Spleen (tissue), 7 donors: ENCODE measurements at regions not wholly inside any gene's neighbourhood (a gene's known extent, or its start where the extent isn't known, plus 50 kb on each side); places are given as distances from the start of the nearest gene placed in this dataset.

Experiments
- POLR2A ChIP-seq, 3 donors: fragments of 450-650 bp; IDR thresholded peaks; one replicate each; pipeline ENCODE4 v1.5.1; 2017; ENCODE audit warnings: antibody characterized with exemption in 3 of 3, mild to moderate bottlenecking in 1 of 3
- TF ChIP-seq, protein P1 (sequence below), 11 experiments: fragments of 200-600 bp in 7 of 11; fragments of 450-650 bp in 4 of 11; sonication (generic) in 4 of 11; IDR thresholded peaks in 8 of 11; conservative IDR thresholded peaks in 3 of 11; 1 replicate in 7 of 11; 2 replicates in 4 of 11; pipeline versions ENCODE4 v1.4.0 to v1.8.0; 2016 to 2021; ENCODE audit warnings: antibody characterized with exemption in 11 of 11, inconsistent platforms in 4 of 11, mild to moderate bottlenecking in 1 of 11
- donor health status: DM: no; HTN: no; CAD: no; lungs with moderate emphysema.
- donor health status: DM: no; HTN: no; CAD: no.
- donor health status: DM: no; HTN: no; CAD: no.

DNA sequence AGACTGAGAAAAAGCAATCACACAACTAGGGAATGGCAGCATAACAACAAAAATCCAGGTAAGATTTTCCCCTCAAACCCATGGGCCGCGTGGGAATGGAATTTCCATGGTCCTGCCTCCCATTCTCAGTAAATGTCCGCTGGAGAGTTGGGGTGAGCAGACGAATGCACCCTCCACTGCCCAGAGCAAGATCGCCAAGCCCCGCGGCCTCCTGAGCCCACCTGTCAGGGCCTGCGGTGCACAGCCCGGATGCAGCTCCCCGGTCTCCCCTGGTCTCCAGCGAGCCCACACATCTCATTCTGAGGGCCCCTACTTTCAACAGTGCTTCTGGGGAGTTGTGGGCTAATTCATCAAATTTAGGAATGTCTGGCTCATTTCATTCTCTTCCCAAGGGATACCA, 327.4 kb upstream of the HS6ST1 start:
- TF ChIP-seq, protein P1, sequence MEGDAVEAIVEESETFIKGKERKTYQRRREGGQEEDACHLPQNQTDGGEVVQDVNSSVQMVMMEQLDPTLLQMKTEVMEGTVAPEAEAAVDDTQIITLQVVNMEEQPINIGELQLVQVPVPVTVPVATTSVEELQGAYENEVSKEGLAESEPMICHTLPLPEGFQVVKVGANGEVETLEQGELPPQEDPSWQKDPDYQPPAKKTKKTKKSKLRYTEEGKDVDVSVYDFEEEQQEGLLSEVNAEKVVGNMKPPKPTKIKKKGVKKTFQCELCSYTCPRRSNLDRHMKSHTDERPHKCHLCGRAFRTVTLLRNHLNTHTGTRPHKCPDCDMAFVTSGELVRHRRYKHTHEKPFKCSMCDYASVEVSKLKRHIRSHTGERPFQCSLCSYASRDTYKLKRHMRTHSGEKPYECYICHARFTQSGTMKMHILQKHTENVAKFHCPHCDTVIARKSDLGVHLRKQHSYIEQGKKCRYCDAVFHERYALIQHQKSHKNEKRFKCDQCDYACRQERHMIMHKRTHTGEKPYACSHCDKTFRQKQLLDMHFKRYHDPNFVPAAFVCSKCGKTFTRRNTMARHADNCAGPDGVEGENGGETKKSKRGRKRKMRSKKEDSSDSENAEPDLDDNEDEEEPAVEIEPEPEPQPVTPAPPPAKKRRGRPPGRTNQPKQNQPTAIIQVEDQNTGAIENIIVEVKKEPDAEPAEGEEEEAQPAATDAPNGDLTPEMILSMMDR (IDR thresholded peaks at IDR 0.05 in 8 of 11, conservative IDR thresholded peaks at IDR 0.05 in 3 of 11), result no peak
- no peak for TF ChIP-seq POLR2A (IDR thresholded peaks at IDR 0.05)
